Stimulated activated CD4-positive, alpha-beta T cell treated with anti-CD3 and anti-CD28 coated beads, Interleukin-15, amount 100 ng/mL, for 24 hours (primary cell): ENCODE measurements at regions not wholly inside any gene's neighbourhood (a gene's known extent, or its start where the extent isn't known, plus 50 kb on each side); places are given as distances from the start of the nearest gene placed in this dataset.
"Not testable (repeated sequence)": the region's sequence is repeated elsewhere in the genome, so short reads cannot be mapped to it uniquely, and the experiment has no call there.

ENCODE experiments used
- DNase-seq: peaks from one replicate; pipeline ENCODE4 v3.0.0-alpha.2; 2020

DNA sequence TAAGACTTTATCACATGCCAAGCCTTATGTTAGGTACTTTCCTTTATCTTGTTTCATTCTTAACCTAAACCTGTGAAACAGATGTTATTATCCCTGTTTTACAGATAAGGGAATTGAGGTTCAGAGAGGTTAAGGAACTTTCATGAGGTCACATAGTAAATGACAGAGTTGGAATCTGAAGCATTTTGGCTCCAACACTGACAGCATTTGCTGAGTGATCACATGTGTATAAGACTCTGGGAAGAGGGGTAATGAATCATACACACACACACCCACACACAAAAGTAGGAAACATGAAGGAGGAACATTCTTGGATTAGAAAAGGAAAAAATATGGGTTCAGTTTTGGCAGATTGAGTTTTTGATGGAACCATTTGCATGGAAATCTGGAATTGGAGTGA is 212.5 kb downstream of the GJA1 start:
- DNase-seq: no peak

DNA sequence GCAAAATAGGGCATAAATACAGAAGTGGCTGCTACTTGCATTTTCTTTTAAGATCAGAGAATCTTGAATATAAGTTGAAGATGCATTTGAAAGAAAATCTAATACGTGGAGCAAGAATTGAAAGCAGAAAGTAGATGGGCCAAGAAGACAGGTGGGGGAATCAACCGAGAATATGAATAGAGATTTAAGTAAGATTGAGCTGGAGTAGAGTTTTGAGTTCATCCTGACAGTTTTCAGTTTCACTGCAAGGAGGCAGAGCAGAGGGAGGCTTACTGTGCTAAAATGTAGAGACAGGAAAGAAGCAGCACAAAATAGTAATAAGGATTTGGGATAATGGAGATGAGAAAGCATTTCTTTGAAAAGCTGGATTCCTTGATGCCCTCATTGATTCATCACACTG is 214.5 kb downstream of the GJA1 start:
- no peak for DNase-seq

DNA sequence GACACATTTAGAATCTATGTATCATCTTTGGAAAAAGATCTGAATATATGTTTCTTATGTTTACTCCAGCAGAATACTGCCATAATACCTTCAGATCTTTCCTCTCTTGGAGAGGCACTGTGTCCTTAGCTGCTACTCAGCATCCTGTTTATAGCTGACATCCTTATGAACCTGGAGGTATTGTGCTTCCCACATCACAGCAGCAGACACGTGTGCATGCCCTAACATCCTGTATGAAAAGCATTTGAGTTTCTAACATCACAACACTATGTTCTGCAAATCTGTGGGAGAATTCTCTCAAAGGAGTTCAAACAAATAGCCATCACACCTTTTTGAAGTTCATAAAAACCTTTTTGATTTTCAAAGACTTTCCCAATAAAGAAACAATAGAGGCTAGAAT is 216.0 kb downstream of the GJA1 start:
- DNase-seq: peak; percentile 5

DNA sequence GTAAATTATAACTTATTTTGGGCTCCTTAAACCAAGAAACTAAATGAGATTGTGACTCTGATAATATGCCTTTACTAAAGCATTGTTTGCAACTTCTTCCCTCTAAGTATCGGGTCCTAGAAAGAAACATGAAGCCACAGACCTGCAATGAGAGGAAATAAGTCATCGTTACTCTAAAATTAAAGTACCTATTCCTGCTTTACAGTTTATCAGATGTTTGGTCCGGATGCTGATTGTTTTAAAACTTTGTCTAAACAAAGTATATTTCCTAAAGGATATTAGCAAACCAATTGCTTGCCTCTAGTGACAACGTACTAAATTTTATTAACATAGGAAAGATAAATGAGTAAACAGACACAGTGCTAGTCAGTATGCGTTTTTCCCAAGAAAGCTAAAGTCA is 216.8 kb downstream of the GJA1 start:
- DNase-seq: no peak

DNA sequence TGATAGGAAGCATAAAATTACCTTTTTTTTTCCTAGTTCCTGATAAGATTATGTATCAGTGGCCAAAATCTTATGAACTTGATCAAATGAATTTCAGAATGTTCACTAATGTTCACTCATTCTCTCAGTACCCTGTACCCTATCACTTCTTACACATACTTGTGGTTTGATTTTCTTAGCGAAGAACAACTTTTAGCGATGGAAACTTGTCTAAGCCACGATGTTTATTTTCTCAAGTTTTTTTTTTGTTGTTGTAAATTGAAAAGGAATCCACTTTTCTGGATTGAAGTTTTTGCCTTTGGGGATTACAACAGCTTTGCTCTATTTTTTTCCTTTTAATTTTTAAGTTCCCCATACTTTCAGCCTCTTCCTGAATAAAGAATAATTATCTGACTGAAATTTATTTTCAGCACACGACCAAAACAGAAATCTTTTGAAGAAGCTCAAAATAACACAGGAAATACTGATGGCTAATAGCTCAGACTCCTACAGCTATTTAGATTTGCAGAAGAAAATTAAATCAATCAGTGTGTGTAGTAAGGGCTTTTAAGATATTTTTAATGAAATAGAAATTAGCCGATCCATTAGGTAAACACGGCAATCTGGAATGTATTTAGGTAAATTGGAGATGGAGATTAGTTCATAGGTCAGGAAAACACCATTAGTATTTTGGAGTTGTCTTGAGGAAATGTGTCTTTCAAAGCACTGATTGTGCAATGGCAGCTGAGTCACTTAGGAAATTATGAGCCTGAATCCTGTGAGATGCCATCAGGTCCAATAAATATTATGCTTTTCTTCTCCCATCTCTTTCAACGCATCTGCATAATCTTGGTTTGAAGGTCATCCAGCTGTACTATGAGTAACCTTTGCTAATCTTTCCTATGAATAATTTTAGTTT is 217.5 kb downstream of the GJA1 start:
- DNase-seq: no peak

DNA sequence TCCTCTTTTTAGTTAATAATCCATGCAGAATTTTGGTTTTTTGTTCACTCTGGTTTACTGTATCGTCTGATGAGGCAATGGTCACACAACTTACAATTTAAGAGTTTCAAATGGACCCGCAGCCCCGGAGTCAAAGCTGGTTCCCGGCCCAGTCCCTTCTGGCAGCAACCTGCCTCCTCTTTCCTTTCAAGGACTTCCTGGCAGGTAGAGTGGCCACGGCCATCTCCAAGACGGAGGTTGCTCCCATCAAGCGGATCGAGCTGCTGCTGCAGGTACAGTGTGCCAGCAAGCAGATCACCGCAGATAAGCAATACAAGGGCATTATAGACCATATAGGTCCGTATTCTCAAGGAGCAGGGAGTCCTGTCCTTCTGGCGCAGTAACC is 218.2 kb downstream of the GJA1 start:
- no peak for DNase-seq

DNA sequence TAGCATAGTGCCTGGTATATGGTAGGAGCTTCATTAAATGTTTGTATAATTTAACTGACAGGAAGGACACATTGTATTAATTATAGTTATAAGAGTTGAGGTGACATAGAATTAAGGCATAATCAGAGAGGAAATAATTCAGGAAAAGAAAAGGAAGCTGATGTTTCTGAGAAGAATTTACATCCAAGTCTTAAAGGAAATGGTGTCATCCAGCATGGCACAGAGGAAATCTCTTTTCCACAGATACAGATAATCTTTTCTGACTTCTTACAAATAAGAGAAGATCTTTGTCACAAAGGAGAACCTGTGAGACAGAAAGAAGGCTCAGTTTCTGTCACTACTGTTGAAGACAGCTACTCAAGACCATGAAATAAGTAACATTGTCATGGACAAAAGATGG is 222.5 kb downstream of the GJA1 start:
- DNase-seq: no peak

DNA sequence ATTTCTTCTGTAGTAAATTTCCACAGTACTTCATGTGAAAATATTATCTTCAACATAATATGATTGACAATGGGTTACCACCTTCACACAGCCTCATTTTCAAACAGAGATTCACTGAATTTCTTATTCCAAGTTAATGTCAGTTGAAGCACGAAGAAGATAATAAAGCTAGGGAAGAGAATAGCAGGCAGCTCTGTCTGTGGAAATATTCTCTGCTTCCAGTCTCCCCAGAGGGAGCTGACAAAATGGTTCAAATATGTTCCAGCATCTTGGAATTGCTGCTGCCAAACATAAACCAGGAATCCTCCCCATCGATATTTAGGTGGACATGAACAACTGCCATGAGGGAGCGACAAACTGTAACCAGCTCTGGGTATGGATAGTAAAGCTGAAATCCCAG is 224.8 kb downstream of the GJA1 start:
- DNase-seq: no peak

DNA sequence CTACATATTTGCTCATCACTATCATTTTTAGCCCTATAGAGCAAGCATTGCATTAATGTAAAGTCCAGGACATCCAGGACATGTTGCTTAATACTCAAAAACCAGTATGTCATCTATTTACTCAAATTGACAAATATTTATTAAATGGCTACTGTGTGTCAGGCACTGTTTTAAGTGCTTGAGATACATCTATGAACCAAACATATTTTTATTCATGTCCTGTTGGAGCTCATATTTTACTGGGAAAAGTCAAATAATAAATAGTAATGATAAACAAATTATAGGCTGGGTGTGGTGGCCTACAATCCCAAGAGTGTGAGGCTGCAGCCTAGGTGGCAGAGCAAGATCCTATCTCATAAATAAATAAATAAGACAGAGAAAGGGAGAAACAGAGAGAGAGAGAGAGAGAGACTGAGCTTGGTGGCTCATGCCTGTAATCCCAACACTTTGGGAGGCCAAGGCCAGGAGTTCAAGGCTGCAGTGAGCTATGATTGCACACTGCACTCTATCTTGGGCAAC is 227.9 kb downstream of the GJA1 start:
- DNase-seq: no peak

DNA sequence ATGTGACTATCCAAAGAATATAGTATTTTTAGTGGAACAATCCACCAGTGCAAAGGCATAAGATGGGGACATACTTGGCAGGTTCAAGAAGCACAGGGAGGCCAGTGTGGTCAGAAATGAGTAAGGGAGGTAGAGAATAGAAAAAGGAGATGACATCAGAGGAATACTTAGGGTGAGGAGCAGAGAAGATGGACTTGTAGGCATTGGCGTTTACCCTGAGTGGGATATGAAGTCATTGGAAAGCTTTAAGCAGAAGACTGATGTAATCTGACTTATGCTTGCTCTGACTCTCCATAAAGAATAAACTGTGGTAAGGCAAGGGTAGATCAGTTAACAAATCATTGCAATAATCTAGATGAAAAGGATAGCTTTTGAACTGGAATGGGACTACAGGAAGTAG is 228.7 kb downstream of the GJA1 start:
- no peak for DNase-seq

DNA sequence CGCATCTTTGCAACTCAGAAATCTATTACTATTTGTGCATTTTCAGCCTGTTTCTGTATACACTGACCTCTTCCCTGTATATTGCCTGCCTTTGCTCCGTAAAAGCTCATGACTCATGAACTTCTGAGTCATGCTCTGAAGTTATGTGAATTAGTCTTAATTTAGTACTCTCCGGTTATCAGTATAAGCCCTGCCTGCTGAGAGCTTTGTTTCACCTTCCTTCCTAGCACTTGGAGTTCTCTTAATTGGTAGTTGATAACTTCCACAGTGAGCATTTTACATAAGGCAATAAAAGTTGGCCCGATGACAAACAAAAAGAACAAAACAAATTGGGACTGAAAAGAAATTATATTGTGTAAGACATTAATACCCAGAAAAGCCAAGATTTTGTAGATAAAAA is 231.4 kb downstream of the GJA1 start:
- DNase-seq: no peak

DNA sequence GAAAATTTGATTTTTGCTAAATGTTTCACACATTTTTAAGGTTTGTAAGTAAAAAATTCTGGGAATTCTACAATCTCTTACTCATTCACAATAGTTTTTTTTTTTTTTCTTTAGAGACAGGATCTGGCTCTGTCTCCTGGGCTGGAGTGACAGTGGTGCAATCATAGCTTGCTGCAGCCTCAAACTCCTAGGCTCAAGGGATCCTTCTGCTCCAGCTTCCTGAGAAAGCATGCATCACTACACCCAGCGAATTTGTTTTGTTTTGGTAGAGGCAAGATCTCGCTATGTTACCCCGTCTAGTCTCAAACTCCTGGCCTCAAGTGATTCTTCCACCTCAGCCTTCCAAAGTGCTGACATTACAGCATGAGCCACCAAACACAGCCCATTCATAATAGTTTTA is 232.8 kb downstream of the GJA1 start:
- DNase-seq: no peak

DNA sequence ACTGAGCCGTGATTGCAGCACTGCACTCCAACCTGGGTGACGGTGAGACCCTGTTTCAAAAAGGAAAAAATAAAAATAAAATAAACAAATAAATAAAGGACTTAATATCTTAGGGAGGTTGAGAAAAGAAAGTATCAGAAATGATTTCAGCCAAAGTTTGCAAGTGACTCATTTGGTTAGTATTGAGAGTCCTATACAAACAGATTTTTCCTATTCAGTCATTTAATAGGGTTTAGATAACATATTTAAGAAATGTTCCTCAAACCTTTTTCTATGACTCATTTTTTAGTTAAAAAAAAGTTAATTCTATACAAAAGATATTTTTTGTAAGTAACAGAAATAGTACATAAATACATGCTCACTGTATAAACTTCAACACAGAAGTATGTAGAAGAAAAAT is 235.1 kb downstream of the GJA1 start:
- no peak for DNase-seq

DNA sequence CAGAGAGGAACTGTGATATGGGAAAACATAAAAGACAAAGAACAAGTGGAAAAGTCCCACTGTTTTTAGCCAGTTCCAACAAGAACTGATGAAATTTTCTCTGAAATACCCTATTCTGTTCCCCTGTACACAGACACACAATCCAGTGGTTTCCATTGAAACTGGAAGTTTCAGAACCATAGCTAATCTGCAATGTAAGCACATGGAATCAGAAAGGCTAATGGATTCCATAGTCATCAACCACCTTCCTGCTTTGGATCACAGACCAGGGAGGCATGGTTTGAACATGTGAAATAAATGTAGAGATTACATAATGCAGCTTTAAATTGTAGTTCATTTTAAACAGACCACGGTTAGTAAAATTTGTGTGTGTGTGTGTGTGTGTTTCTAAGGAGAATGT is 242.1 kb downstream of the GJA1 start:
- no peak for DNase-seq

DNA sequence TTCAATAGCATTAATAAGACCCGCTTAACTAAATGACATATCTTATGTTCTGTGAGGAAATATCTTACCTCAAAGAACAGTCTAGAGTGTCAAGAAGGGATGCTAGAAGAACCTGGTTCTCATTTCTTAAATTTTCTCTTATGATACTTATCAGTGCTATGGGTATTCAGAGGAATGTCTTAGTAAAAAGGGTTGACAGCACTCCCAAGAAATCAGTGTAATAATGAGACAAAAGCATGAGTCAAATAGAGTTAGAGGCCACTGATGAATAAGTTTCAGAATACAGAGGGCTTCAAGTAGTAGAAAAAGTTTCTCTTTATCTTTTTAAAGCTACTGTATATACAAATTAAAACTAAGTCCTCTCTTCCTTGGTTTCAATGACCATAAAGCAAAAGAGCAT is 242.8 kb downstream of the GJA1 start:
- no peak for DNase-seq

DNA sequence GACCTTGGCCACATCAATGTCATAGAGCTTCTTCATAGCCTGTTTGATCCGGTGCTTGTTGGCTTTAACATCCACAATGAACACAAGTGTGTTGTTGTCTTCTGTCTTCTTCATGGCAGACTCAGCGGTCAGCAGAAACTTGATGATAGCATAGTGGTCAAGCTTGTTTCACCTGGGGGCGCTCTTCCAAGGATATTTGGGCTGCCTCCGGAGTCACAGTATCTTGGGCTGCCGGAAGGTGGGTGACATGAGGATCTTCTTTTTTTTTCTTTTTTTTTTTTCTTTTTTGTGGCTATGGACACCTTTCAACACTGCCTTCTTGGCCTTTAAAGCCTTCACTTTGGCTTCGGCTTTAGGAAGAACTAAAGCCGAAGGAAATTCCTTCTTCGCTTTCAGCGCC is 244.6 kb downstream of the GJA1 start:
- DNase-seq: no peak

DNA sequence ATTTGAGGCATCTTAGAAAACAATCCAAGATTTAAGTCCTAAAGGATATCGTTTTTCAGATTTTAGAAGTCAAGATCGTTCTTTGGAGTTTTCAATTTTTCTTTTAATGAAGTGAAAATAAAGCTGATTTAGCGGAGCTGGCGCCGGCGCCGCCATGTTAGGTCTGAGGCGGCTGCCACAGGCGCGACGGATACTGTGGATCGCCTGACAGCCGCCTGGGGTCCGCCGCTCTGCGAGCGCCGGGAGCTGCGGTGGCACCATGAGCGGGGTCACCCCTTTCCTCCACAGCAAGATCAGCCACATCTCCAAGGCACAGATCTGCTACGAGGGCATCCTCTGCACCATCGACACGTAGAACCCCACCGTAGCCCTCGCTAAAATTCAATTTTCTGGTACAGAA is 247.2 kb downstream of the GJA1 start:
- DNase-seq: no peak

DNA sequence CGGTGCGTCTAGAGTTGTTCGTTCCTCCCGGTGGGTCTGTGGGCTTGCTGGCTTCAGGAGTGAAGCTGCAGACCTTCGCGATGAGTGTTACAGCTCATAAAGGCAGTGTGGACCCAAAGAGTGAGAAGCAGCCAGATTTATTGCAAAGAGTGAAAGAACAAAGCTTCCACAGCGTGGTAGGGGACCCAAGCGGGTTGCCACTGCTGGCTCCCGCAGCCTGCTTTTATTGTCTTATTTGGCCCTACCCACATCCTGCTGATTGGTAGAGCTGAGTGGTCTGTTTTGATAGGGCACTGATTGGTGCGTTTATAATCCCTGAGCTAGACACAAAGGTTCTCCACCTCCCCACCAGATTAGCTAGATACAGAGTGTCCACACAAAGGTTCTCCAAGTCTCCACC is 250.4 kb downstream of the GJA1 start:
- not testable (repeated sequence) for DNase-seq

DNA sequence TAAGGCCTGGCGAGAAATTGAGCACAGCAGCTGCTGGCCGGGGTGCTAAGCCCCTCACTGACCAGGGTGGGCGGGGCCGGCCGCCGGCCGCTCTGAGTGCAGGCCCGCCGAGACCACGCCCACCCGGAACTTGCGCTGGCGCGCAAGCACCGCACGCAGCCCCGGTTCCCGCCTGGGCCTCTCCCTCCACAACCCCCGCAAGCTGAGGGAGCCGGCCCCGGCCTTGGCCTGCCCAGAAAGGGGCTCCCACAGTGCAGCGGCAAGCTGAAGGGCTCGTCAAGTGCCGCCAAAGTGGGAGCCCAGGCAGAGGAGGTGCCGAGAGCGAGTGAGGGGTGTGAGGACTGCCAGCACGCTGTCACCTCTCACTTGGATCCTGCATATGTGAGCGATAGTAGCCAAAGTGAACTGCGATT is 251.2 kb downstream of the GJA1 start:
- DNase-seq: no peak

DNA sequence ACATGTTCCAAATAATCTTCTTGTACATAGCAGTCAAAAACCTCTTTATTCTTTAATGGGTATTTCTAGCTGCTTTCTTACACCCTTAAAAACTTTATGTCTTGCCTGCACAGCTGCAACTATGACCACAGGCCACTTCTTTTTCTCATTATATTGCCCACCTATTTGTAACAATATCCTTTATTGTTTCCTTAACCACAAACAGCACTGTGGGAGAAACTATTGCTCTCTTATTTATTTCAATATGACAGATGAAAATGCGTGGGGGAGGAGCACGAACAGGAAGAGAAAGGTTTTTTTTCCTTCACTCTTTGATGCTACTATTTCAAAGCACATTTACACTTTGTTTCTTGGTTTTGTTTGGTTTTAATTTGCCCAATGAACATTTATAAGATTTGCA is 253.5 kb downstream of the GJA1 start:
- no peak for DNase-seq

DNA sequence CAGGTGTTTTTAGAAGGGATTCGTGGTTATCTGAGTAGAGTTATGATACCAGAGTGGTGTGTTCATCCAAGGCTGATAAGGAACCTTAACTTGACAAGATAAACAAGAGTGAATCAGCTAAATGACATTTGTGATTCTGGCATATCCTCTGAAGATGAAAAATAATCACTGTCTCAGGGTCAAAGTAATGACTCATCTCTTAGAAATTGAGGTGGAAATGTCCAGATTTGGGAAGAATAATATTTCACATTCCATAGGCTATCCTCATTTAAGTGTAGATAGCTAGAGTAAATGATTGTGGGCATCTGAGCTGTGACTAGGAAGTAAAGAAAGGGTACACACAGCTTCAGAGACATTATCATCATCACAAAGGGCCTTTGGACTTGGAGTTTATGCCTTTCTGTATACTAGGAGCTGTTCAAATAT is 255.7 kb downstream of the GJA1 start:
- no peak for DNase-seq

DNA sequence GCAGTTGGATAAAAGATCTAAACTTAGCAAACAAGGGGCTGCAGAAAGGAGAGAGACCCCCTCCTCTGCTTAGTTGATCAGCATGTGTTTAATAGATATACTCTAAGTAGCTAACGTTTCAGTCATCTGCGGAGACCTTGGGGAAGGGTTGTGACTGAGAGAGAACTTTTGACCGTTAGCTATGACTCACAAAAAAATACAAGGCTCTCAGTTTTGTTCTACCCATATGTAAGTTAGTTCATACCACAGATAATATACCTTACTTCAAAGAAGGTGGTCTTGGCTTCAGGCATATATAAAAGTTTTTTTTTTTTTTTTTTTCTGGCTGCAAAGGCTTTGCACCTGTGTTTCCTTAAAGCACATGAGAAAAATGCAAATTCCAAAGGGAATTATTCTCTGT is 258.9 kb downstream of the GJA1 start:
- no peak for DNase-seq

DNA sequence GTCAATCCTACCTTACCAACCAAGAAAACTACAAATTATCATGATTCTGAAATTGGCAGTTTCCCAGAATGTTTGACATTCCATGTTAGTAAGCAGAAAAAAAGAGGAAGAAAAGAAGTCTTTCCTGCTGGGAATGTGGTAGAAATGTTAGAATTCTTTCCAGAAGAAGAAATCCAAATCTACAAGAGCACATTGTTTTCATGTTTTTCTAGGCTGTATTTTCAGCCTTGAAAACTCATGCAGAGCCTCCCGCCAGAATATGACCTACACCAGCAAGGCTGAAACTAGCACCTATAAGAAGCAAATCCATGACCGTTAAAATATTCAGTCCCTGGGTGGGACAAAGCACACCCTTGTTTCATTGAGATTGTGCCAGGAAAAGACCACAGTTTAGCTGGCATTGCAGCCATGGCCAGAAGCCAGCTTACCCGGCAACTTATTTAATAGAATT is 259.4 kb downstream of the GJA1 start:
- no peak for DNase-seq

DNA sequence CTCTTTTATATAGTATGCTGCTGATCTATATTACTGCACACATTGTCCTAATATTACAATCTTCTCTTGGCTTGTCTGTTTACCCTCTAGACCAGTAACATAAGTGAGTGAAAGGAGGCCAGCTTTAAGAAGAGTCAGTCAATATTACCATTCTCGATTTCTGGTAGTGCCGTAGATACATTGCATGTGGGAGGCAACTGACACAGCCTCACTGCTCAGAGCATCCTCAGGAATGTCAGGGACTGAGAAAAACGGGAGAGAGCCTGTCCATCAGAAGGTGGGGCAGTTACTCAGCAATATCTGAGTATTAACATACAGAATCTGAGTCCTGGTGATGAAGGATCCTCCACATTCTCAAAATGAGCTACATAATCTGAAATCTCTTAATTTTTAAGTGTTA is 259.9 kb downstream of the GJA1 start:
- no peak for DNase-seq

DNA sequence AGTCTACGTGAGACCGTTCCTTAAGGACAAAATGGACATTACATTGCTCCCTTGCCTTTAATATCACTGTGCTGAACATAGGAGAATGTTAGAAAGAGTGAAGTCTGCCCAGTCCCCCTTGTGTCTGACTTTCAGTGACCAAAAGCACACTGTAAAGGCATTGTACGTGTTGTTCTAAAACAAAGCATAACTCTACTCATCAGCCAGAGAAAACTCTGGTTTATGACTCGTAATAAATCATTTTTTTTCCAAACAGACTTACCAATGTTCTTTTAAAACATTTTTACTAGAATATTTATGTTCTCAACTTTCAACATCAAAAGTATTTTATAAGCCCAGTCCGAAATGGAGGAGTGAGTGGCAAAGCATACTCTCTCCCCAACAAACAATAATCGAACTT is 262.5 kb downstream of the GJA1 start:
- DNase-seq: no peak
